SU-DHL-6 (cell line): ENCODE measurements at regions not wholly inside any gene's neighbourhood (a gene's known extent, or its start where the extent isn't known, plus 50 kb on each side); places are given as distances from the start of the nearest gene placed in this dataset.

Experiments
- EZH2phosphoT487 ChIP-seq: fragments of 200-600 bp; sonication (generic), shearing (Covaris generic); conservative IDR thresholded peaks from 2 replicates; pipeline ENCODE4 v1.6.1; 2018; ENCODE audit warnings: mild to moderate bottlenecking, antibody characterized with exemption, low read length, moderate library complexity, mixed read lengths
- TF ChIP-seq, protein P1 (sequence below): fragments of 200-600 bp; sonication (generic); IDR thresholded peaks from one replicate; pipeline ENCODE4 v1.5.1; 2017; ENCODE audit warnings: antibody characterized with exemption, mild to moderate bottlenecking, low read length, moderate library complexity; ENCODE audit not compliant: insufficient read depth, poor library complexity, severe bottlenecking

DNA sequence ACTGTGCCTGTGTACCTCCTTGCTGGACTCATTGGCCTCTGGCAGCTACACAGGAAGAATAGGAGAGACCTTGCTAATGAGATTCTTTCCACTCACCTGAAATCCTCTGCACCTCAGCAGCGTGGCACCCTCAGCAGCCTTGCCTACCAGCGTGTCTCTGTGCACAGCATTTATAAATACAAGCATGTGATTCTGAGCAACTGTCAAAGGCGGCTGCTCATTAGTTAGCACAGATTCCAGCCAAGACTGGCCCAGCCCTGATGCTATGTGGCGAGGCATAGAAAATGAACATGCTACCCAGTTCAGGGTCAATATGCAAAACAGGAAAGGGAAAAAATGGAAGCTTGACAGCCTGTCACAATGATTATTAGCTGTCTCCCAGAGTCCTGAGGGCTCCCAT lies 298.0 kb downstream of the C4orf33 start:
- TF ChIP-seq, protein P1, sequence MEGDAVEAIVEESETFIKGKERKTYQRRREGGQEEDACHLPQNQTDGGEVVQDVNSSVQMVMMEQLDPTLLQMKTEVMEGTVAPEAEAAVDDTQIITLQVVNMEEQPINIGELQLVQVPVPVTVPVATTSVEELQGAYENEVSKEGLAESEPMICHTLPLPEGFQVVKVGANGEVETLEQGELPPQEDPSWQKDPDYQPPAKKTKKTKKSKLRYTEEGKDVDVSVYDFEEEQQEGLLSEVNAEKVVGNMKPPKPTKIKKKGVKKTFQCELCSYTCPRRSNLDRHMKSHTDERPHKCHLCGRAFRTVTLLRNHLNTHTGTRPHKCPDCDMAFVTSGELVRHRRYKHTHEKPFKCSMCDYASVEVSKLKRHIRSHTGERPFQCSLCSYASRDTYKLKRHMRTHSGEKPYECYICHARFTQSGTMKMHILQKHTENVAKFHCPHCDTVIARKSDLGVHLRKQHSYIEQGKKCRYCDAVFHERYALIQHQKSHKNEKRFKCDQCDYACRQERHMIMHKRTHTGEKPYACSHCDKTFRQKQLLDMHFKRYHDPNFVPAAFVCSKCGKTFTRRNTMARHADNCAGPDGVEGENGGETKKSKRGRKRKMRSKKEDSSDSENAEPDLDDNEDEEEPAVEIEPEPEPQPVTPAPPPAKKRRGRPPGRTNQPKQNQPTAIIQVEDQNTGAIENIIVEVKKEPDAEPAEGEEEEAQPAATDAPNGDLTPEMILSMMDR = no peak
- TF ChIP-seq EZH2phosphoT487 = no peak
